ENCODE measurements at regions not wholly inside any gene's neighbourhood (a gene's known extent, or its start where the extent isn't known, plus 50 kb on each side); places are given as distances from the start of the nearest gene placed in this dataset.

DNA sequence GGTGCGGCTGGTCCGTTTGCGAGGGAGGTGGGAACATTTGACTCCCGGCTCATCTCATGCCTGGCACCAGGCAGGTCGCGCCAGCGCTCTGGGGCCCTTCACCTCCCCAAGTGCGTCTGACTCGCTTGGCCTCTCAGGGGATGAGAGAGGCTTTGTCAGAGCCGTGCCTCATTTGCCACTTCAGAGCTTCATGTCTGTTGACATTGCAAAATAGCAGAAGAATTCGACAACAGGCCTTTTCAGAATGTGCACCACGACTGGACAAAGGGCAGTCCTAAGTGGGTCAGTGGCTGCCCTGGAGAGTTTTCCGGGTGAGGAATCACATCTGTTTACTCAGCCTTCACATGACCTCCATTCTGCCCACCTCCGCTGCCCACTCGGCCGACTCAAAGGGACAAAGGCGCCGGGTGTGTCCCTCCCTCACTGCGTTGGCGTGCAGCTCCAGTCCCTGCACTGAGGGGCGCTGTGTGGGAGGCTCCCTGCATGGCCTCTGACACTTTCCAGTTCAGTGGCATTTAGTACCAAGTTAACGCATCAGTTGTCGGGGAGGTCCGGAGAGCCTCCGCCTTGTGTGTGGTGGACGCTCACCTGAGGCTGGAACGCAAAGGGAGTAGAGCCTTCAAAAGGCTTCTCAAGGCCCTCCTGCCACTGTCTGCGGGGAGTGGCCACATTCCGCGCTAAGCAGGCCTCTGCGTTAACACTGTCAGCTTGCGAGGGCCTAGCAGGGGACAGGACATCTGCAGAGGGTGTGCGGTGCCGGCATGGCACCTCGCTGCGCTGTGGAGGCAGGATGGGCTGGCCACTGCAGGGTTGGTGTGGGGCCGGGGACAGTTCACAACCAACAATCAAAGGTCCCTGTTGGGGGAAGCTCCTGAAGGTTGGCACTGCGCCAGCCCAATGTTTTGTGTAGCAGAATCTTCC lies 171.5 kb downstream of the NXNL2 start:
- Histone ChIP-seq H3K9ac (ENCODE audit: low read length) (no peak overlapping the region), H2AFZ (ENCODE audit: low read depth, low read length, severe bottlenecking) (no peak overlapping the region)

DNA sequence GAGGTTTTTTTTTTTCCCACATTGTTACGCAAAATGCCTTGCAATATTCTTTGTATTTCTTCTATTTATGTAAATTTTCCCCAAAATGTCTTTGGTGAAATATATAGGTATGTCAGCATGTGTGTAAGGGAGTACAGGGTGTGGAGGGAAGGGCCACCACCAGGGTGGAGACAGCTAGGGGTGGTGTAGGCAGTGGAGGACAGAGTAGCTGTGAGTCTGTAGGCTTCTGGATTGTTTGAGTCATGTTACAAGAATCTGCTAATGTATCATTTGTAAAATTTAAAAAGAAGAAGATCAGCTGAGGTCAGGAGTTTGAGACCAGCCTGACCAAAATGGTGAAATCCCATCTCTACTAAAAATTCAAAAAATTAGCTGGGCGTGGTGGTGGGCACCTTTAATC lies 175.5 kb downstream of the NXNL2 start:
- H3K9me2 ChIP-seq (replicated peaks; ENCODE audit: insufficient read depth, low read length) = no peaks in the 10 kb centered on the region
- no peak overlapping the region for H3K4me2 ChIP-seq (ENCODE audit: low read depth, low read length, poor library complexity, severe bottlenecking)
- no peak overlapping the region for H3K4me3 ChIP-seq (ENCODE audit: insufficient read depth, low read length, poor library complexity, severe bottlenecking)
- H3K79me2 ChIP-seq (ENCODE audit: insufficient read depth, low read length) = no peaks in the 10 kb centered on the region
- no peak overlapping the region for H3K27ac ChIP-seq (ENCODE audit: low read depth, low read length)
- no peak overlapping the region for H3K9ac ChIP-seq (ENCODE audit: low read length)
- no peak for TF ChIP-seq EZH2phosphoT487 (conservative IDR thresholded peaks at IDR 0.05; ENCODE audit: low read length)
- TF ChIP-seq, protein P1, sequence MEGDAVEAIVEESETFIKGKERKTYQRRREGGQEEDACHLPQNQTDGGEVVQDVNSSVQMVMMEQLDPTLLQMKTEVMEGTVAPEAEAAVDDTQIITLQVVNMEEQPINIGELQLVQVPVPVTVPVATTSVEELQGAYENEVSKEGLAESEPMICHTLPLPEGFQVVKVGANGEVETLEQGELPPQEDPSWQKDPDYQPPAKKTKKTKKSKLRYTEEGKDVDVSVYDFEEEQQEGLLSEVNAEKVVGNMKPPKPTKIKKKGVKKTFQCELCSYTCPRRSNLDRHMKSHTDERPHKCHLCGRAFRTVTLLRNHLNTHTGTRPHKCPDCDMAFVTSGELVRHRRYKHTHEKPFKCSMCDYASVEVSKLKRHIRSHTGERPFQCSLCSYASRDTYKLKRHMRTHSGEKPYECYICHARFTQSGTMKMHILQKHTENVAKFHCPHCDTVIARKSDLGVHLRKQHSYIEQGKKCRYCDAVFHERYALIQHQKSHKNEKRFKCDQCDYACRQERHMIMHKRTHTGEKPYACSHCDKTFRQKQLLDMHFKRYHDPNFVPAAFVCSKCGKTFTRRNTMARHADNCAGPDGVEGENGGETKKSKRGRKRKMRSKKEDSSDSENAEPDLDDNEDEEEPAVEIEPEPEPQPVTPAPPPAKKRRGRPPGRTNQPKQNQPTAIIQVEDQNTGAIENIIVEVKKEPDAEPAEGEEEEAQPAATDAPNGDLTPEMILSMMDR (IDR thresholded peaks at IDR 0.05; ENCODE audit: insufficient read depth, low read length, poor library complexity, severe bottlenecking) = no peak
- no peak overlapping the region for H2AFZ ChIP-seq (ENCODE audit: low read depth, low read length, severe bottlenecking)
- no peaks in the 10 kb centered on the region for H4K20me1 ChIP-seq (ENCODE audit: low read depth, low read length)
- no peaks in the 10 kb centered on the region for H3K27me3 ChIP-seq (ENCODE audit: low read length)
- no peaks in the 10 kb centered on the region for H3K9me3 ChIP-seq (ENCODE audit: insufficient read depth, low read length)
- H3K36me3 ChIP-seq (ENCODE audit: low read length) = no peaks in the 10 kb centered on the region
- no peaks in the 10 kb centered on the region for H3F3A ChIP-seq (ENCODE audit: insufficient read depth)

More for the DNA sequence above, 171.5 kb downstream of the NXNL2 start:
- Histone ChIP-seq H3K4me2 (ENCODE audit: low read depth, low read length, poor library complexity, severe bottlenecking) (no peak overlapping the region), H3K4me3 (ENCODE audit: insufficient read depth, low read length, poor library complexity, severe bottlenecking) (no peak overlapping the region), H3F3A (ENCODE audit: insufficient read depth) (no peaks in the 10 kb centered on the region), H3K27me3 (ENCODE audit: low read length) (no peaks in the 10 kb centered on the region), H3K79me2 (ENCODE audit: insufficient read depth, low read length) (no peaks in the 10 kb centered on the region), H3K27ac (ENCODE audit: low read depth, low read length) (no peak overlapping the region), H4K20me1 (ENCODE audit: low read depth, low read length) (no peaks in the 10 kb centered on the region), H3K9me2 (replicated peaks; ENCODE audit: insufficient read depth, low read length) (no peaks in the 10 kb centered on the region), H3K36me3 (ENCODE audit: low read length) (no peaks in the 10 kb centered on the region), H3K9me3 (ENCODE audit: insufficient read depth, low read length) (no peaks in the 10 kb centered on the region)
- TF ChIP-seq, protein P1 (IDR thresholded peaks at IDR 0.05; ENCODE audit: insufficient read depth, low read length, poor library complexity, severe bottlenecking) = no peak
- no peak for TF ChIP-seq EZH2phosphoT487 (conservative IDR thresholded peaks at IDR 0.05; ENCODE audit: low read length)

DNA sequence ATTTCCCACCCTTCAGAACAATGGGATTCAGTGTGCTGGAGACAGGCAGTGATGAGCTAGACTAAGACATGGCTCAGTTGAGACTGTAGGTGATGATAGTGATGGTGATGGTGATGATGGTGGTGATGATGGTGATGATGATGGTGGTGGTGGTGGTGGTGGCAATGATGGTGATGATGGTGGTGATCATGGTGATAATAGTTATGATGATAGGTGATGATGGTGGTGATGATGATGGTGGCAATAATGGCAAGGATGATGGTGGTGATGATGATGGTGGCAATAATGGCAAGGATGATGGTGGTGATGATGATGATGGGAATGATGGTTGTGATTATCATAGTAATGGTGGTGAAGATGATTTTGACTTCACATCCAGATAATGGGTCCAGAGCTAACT lies 176.7 kb downstream of the NXNL2 start:
- H3K9me3 ChIP-seq (ENCODE audit: insufficient read depth, low read length) = no peaks in the 10 kb centered on the region
- H3K36me3 ChIP-seq (ENCODE audit: low read length) = no peaks in the 10 kb centered on the region
- no peak for TF ChIP-seq EZH2phosphoT487 (conservative IDR thresholded peaks at IDR 0.05; ENCODE audit: low read length)
- TF ChIP-seq, protein P1 (IDR thresholded peaks at IDR 0.05; ENCODE audit: insufficient read depth, low read length, poor library complexity, severe bottlenecking) = no peak
- H3K27ac ChIP-seq (ENCODE audit: low read depth, low read length) = no peak overlapping the region
- H3K27me3 ChIP-seq (ENCODE audit: low read length) = no peaks in the 10 kb centered on the region
- no peak overlapping the region for H2AFZ ChIP-seq (ENCODE audit: low read depth, low read length, severe bottlenecking)
- no peak overlapping the region for H3K4me2 ChIP-seq (ENCODE audit: low read depth, low read length, poor library complexity, severe bottlenecking)
- no peak overlapping the region for H3K9ac ChIP-seq (ENCODE audit: low read length)
- no peaks in the 10 kb centered on the region for H3F3A ChIP-seq (ENCODE audit: insufficient read depth)
- H3K79me2 ChIP-seq (ENCODE audit: insufficient read depth, low read length) = no peaks in the 10 kb centered on the region
- no peak overlapping the region for H3K4me3 ChIP-seq (ENCODE audit: insufficient read depth, low read length, poor library complexity, severe bottlenecking)
- H4K20me1 ChIP-seq (ENCODE audit: low read depth, low read length) = no peaks in the 10 kb centered on the region
- H3K9me2 ChIP-seq (replicated peaks; ENCODE audit: insufficient read depth, low read length) = no peaks in the 10 kb centered on the region

Data from SU-DHL-6 (cell line).